Transverse colon (tissue), 3 donors: ENCODE measurements at regions not wholly inside any gene's neighbourhood (a gene's known extent, or its start where the extent isn't known, plus 50 kb on each side); places are given as distances from the start of the nearest gene placed in this dataset.

ENCODE experiments used
- EP300 ChIP-seq: sonication (generic); formaldehyde crosslinking; IDR thresholded peaks from one replicate; pipeline ENCODE4 v1.6.1; 2017; ENCODE audit warnings: antibody characterized with exemption, low read depth
- TF ChIP-seq, protein P1 (sequence below), 5 experiments: fragments of 200-600 bp in 3 of 5; fragments of 450-650 bp in 2 of 5; sonication (generic) in 3 of 5; IDR thresholded peaks; 1 replicate in 2 of 5; 2 replicates in 3 of 5; pipeline ENCODE4 v1.5.1; 2016 to 2017; ENCODE audit warnings: antibody characterized with exemption in 5 of 5, inconsistent platforms in 3 of 5, mild to moderate bottlenecking in 2 of 5, moderate library complexity in 1 of 5

DNA sequence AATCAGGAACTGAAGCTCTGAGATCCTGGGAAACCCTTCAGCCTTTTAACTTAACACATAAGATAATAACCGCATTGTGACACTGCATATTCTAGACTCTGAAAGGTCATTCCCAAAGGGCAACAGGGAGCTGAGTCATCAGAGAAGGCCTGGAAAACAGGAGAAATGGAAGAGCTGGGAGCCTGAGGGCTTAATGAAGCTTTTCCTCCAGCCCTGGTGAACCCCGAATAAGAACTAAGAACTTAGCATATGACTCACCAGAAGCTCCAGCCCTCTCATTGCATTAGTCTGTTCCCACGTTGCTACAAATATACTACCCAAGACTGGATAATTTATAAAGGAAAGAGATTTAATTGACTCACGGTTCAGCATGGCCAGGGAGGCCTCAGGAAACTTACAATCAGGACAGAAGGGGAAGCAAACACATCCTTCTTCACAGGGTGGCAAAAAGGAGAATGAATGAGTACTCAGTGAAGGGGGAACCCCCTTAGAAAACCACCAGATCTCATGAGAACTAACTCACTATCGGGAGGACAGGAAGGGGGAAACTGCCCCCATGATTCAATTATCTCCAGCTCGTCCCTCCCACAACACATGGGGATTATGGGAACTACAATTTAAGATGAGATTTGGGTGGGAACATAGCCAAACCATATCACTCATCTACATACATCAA is 648.5 kb downstream of the TFAP2A start:
- TF ChIP-seq EP300 = no peak
- TF ChIP-seq, protein P1, sequence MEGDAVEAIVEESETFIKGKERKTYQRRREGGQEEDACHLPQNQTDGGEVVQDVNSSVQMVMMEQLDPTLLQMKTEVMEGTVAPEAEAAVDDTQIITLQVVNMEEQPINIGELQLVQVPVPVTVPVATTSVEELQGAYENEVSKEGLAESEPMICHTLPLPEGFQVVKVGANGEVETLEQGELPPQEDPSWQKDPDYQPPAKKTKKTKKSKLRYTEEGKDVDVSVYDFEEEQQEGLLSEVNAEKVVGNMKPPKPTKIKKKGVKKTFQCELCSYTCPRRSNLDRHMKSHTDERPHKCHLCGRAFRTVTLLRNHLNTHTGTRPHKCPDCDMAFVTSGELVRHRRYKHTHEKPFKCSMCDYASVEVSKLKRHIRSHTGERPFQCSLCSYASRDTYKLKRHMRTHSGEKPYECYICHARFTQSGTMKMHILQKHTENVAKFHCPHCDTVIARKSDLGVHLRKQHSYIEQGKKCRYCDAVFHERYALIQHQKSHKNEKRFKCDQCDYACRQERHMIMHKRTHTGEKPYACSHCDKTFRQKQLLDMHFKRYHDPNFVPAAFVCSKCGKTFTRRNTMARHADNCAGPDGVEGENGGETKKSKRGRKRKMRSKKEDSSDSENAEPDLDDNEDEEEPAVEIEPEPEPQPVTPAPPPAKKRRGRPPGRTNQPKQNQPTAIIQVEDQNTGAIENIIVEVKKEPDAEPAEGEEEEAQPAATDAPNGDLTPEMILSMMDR (IDR thresholded peaks at IDR 0.05) = no peak
